ENCODE measurements at regions not wholly inside any gene's neighbourhood (a gene's known extent, or its start where the extent isn't known, plus 50 kb on each side); places are given as distances from the start of the nearest gene placed in this dataset.
A peak's percentile ranks its signal among the peaks of the same experiment; 100 is the strongest.

GRCh38 chr5:39500551-39501175 is 75.9 kb upstream of the DAB2 start:
- H3K27me3 ChIP-seq (ENCODE audit: control insufficient read depth in 3 of 3, insufficient read depth in 3 of 3, low read length in 2 of 3), result no peaks in the 10 kb centered on the region
- no peak for ATAC-seq (ENCODE audit: insufficient read depth, low FRiP score)
- no peak for TF ChIP-seq CTCF (IDR thresholded peaks at IDR 0.05; ENCODE audit: control extremely low read depth, extremely low read depth)
- DNase-seq, result no peak
- no peak overlapping the region for H3K9ac ChIP-seq (ENCODE audit: insufficient read depth in 1 of 2, low read length in 2 of 2)
- 84% methylated on average over 2 of the region's 2 CpGs for WGBS, 2 donors
- H3K36me3 ChIP-seq (ENCODE audit: control insufficient read depth in 4 of 4, insufficient read depth in 4 of 4, low read length in 4 of 4), result no peaks in the 10 kb centered on the region
- no peak overlapping the region for H3K4me3 ChIP-seq
- H3K9me3 ChIP-seq (ENCODE audit: control insufficient read depth in 4 of 4, insufficient read depth in 3 of 4, low read length in 3 of 4), result no peaks in the 10 kb centered on the region
- no peak overlapping the region for H3K27ac ChIP-seq (ENCODE audit: low read depth in 1 of 2, low read length in 1 of 2)
- H3K4me1 ChIP-seq (ENCODE audit: control insufficient read depth in 5 of 5, insufficient read depth in 5 of 5, low read length in 5 of 5), result peaks cover 2 to 36% (median 10%) of the 10 kb centered on the region in 5 donors

- no peak for ATAC-seq (ENCODE audit: insufficient read depth, low FRiP score)
- no peak overlapping the region for H3K4me3 ChIP-seq
- no peak overlapping the region for H3K9ac ChIP-seq (ENCODE audit: insufficient read depth in 1 of 2, low read length in 2 of 2)
- no peaks in the 10 kb centered on the region for H3K27me3 ChIP-seq (ENCODE audit: control insufficient read depth in 3 of 3, insufficient read depth in 3 of 3, low read length in 2 of 3)
- peak in 1 of 3 donors; percentile 42 for DNase-seq
- TF ChIP-seq CTCF (IDR thresholded peaks at IDR 0.05; ENCODE audit: control extremely low read depth, extremely low read depth), result no peak
- H3K9me3 ChIP-seq (ENCODE audit: control insufficient read depth in 4 of 4, insufficient read depth in 3 of 4, low read length in 3 of 4), result no peaks in the 10 kb centered on the region
- 48 to 52% methylated on average over 4 of the region's 4 CpGs for WGBS, 2 donors
- H3K4me1 ChIP-seq (ENCODE audit: control insufficient read depth in 5 of 5, insufficient read depth in 5 of 5, low read length in 5 of 5), result peaks cover 2 to 51% (median 15%) of the 10 kb centered on the region in 5 donors
- no peaks in the 10 kb centered on the region for H3K36me3 ChIP-seq (ENCODE audit: control insufficient read depth in 4 of 4, insufficient read depth in 4 of 4, low read length in 4 of 4)
- H3K27ac ChIP-seq (ENCODE audit: low read depth in 1 of 2, low read length in 1 of 2), result no peak overlapping the region
Observed at GRCh38 chr5:39498278-39498952, 73.6 kb upstream of the DAB2 start.

- no peak for TF ChIP-seq CTCF (IDR thresholded peaks at IDR 0.05; ENCODE audit: control extremely low read depth, extremely low read depth)
- no peaks in the 10 kb centered on the region for H3K27me3 ChIP-seq (ENCODE audit: control insufficient read depth in 3 of 3, insufficient read depth in 3 of 3, low read length in 2 of 3)
- no peaks in the 10 kb centered on the region for H3K9me3 ChIP-seq (ENCODE audit: control insufficient read depth in 4 of 4, insufficient read depth in 3 of 4, low read length in 3 of 4)
- no peak overlapping the region for H3K9ac ChIP-seq (ENCODE audit: insufficient read depth in 1 of 2, low read length in 2 of 2)
- no peak overlapping the region for H3K27ac ChIP-seq (ENCODE audit: low read depth in 1 of 2, low read length in 1 of 2)
- peaks cover 0 to 49% (median 13%) of the 10 kb centered on the region in 5 donors for H3K4me1 ChIP-seq (ENCODE audit: control insufficient read depth in 5 of 5, insufficient read depth in 5 of 5, low read length in 5 of 5)
- no peak overlapping the region for H3K4me3 ChIP-seq
- WGBS, 2 donors, result 97 to 99% methylated on average over 4 of the region's 4 CpGs
- no peak for ATAC-seq (ENCODE audit: insufficient read depth, low FRiP score)
- no peak for DNase-seq
- no peaks in the 10 kb centered on the region for H3K36me3 ChIP-seq (ENCODE audit: control insufficient read depth in 4 of 4, insufficient read depth in 4 of 4, low read length in 4 of 4)
Observed at GRCh38 chr5:39497322-39497721, 72.5 kb upstream of the DAB2 start.
